ENCODE measurements at regions not wholly inside any gene's neighbourhood (a gene's known extent, or its start where the extent isn't known, plus 50 kb on each side); places are given as distances from the start of the nearest gene placed in this dataset.
"Not testable (repeated sequence)": the region's sequence is repeated elsewhere in the genome, so short reads cannot be mapped to it uniquely, and the experiment has no call there.

- Mint-ChIP-seq H3K9me3 (ENCODE audit: unreplicated experiment) (no peaks in the 10 kb centered on the region), H3K27ac (ENCODE audit: unreplicated experiment) (no peak overlapping the region), H3K36me3 (ENCODE audit: insufficient read depth, unreplicated experiment) (no peaks in the 10 kb centered on the region), H3K4me3 (ENCODE audit: unreplicated experiment) (no peak overlapping the region), H3K27me3 (ENCODE audit: insufficient read depth, unreplicated experiment) (no peaks in the 10 kb centered on the region), H3K4me1 (ENCODE audit: low read depth, unreplicated experiment) (no peaks in the 10 kb centered on the region)
- CTCF ChIA-PET = no interaction called here
- Histone ChIP-seq H3K27me3 (replicated peaks; ENCODE audit: control insufficient read depth, insufficient read depth, low read length) (no peaks in the 10 kb centered on the region), H3K4me3 (ENCODE audit: low read depth, low read length) (no peak overlapping the region), H3K4me1 (no peaks in the 10 kb centered on the region), H3K36me3 (ENCODE audit: control insufficient read depth, insufficient read depth, low read length) (no peaks in the 10 kb centered on the region), H3K9me3 (no peaks in the 10 kb centered on the region)
- no peak for DNase-seq
- BruUV-seq (replicated peaks) = no TSS peak
- intact Hi-C loops (cut with micrococcal nuclease; ENCODE audit: unreplicated experiment) = no loop called here
- POLR2A ChIA-PET = no interaction called here
- no peak for TF ChIP-seq CTCF (IDR thresholded peaks at IDR 0.05; ENCODE audit: insufficient read depth in 1 of 2, low read depth in 1 of 2, low read length in 1 of 2, severe bottlenecking in 1 of 2, unreplicated experiment in 1 of 2)
Observed at GRCh38 chr3:95235916-95236315, 1173.1 kb downstream of the NSUN3 start.

GRCh38 chr3:95237783-95238182 is 1174.9 kb downstream of the NSUN3 start:
- Histone ChIP-seq H3K4me3 (ENCODE audit: low read depth, low read length) (no peak overlapping the region), H3K27me3 (replicated peaks; ENCODE audit: control insufficient read depth, insufficient read depth, low read length) (no peaks in the 10 kb centered on the region), H3K4me1 (no peaks in the 10 kb centered on the region), H3K9me3 (no peaks in the 10 kb centered on the region), H3K36me3 (ENCODE audit: control insufficient read depth, insufficient read depth, low read length) (no peaks in the 10 kb centered on the region)
- Mint-ChIP-seq H3K9me3 (ENCODE audit: unreplicated experiment) (no peaks in the 10 kb centered on the region), H3K4me3 (ENCODE audit: unreplicated experiment) (no peak overlapping the region), H3K4me1 (ENCODE audit: low read depth, unreplicated experiment) (no peaks in the 10 kb centered on the region), H3K27me3 (ENCODE audit: insufficient read depth, unreplicated experiment) (no peaks in the 10 kb centered on the region), H3K36me3 (ENCODE audit: insufficient read depth, unreplicated experiment) (no peaks in the 10 kb centered on the region), H3K27ac (ENCODE audit: unreplicated experiment) (no peak overlapping the region)
- no TSS peak for BruUV-seq (replicated peaks)
- ChIA-PET CTCF (no interaction called here), POLR2A (no interaction called here)
- intact Hi-C loops (cut with micrococcal nuclease; ENCODE audit: unreplicated experiment) = no loop called here
- DNase-seq = no peak
- no peak for TF ChIP-seq CTCF (IDR thresholded peaks at IDR 0.05; ENCODE audit: insufficient read depth in 1 of 2, low read depth in 1 of 2, low read length in 1 of 2, severe bottlenecking in 1 of 2, unreplicated experiment in 1 of 2)

GRCh38 chr3:95240395-95240794 is 1177.5 kb downstream of the NSUN3 start:
- BruUV-seq (replicated peaks) = no TSS peak
- CTCF ChIA-PET = no interaction called here
- Histone ChIP-seq H3K36me3 (ENCODE audit: control insufficient read depth, insufficient read depth, low read length) (no peaks in the 10 kb centered on the region), H3K27me3 (replicated peaks; ENCODE audit: control insufficient read depth, insufficient read depth, low read length) (no peaks in the 10 kb centered on the region), H3K4me1 (no peaks in the 10 kb centered on the region), H3K4me3 (ENCODE audit: low read depth, low read length) (no peak overlapping the region), H3K9me3 (no peaks in the 10 kb centered on the region)
- Mint-ChIP-seq H3K4me1 (ENCODE audit: low read depth, unreplicated experiment) (no peaks in the 10 kb centered on the region), H3K27ac (ENCODE audit: unreplicated experiment) (no peak overlapping the region), H3K36me3 (ENCODE audit: insufficient read depth, unreplicated experiment) (no peaks in the 10 kb centered on the region), H3K27me3 (ENCODE audit: insufficient read depth, unreplicated experiment) (no peaks in the 10 kb centered on the region), H3K4me3 (ENCODE audit: unreplicated experiment) (no peak overlapping the region), H3K9me3 (ENCODE audit: unreplicated experiment) (no peaks in the 10 kb centered on the region)
- no peak for TF ChIP-seq CTCF (IDR thresholded peaks at IDR 0.05; ENCODE audit: insufficient read depth in 1 of 2, low read depth in 1 of 2, low read length in 1 of 2, severe bottlenecking in 1 of 2, unreplicated experiment in 1 of 2)
- intact Hi-C loops (cut with micrococcal nuclease; ENCODE audit: unreplicated experiment) = no loop called here
- no peak for DNase-seq
- POLR2A ChIA-PET = no interaction called here

GRCh38 chr3:95241256-95241655 is 1178.4 kb downstream of the NSUN3 start:
- DNase-seq; intact Hi-C loops (cut with micrococcal nuclease; ENCODE audit: unreplicated experiment); CTCF ChIA-PET; H3K4me1 ChIP-seq; H3K4me1 Mint-ChIP-seq (ENCODE audit: low read depth, unreplicated experiment); H3K36me3 Mint-ChIP-seq (ENCODE audit: insufficient read depth, unreplicated experiment); POLR2A ChIA-PET; H3K4me3 ChIP-seq (ENCODE audit: low read depth, low read length); H3K9me3 Mint-ChIP-seq (ENCODE audit: unreplicated experiment); H3K36me3 ChIP-seq (ENCODE audit: control insufficient read depth, insufficient read depth, low read length); H3K9me3 ChIP-seq; H3K27me3 ChIP-seq (replicated peaks; ENCODE audit: control insufficient read depth, insufficient read depth, low read length); H3K4me3 Mint-ChIP-seq (ENCODE audit: unreplicated experiment); H3K27ac Mint-ChIP-seq (ENCODE audit: unreplicated experiment); H3K27me3 Mint-ChIP-seq (ENCODE audit: insufficient read depth, unreplicated experiment); BruUV-seq (replicated peaks): not testable (repeated sequence)

Measured in Caco-2 (cell line).